ENCODE measurements at regions not wholly inside any gene's neighbourhood (a gene's known extent, or its start where the extent isn't known, plus 50 kb on each side); places are given as distances from the start of the nearest gene placed in this dataset.

DNA sequence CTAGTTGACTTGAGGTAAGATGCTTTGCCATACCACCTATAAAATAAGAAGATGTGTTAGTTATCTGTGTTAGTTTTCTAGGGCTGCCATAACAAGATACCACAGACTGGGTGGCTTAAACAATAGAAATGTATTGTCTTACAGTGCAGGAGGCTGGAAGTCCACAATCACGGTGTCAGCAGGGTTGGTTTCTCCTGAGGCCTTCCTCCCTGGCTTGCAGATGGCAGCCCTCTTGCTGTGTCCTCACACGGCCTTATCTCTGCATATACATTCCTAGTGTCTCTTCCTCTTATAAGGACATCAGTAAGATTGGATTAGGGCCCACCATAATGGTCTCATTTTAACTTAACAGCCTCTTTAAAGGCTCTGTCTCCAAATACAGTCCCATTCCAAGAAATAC is 192.1 kb downstream of the GATA3 start:
- TF ChIP-seq, protein P1, sequence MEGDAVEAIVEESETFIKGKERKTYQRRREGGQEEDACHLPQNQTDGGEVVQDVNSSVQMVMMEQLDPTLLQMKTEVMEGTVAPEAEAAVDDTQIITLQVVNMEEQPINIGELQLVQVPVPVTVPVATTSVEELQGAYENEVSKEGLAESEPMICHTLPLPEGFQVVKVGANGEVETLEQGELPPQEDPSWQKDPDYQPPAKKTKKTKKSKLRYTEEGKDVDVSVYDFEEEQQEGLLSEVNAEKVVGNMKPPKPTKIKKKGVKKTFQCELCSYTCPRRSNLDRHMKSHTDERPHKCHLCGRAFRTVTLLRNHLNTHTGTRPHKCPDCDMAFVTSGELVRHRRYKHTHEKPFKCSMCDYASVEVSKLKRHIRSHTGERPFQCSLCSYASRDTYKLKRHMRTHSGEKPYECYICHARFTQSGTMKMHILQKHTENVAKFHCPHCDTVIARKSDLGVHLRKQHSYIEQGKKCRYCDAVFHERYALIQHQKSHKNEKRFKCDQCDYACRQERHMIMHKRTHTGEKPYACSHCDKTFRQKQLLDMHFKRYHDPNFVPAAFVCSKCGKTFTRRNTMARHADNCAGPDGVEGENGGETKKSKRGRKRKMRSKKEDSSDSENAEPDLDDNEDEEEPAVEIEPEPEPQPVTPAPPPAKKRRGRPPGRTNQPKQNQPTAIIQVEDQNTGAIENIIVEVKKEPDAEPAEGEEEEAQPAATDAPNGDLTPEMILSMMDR (conservative IDR thresholded peaks at IDR 0.05; ENCODE audit: low read depth, low read length), result no peak
- TF ChIP-seq, protein P2, sequence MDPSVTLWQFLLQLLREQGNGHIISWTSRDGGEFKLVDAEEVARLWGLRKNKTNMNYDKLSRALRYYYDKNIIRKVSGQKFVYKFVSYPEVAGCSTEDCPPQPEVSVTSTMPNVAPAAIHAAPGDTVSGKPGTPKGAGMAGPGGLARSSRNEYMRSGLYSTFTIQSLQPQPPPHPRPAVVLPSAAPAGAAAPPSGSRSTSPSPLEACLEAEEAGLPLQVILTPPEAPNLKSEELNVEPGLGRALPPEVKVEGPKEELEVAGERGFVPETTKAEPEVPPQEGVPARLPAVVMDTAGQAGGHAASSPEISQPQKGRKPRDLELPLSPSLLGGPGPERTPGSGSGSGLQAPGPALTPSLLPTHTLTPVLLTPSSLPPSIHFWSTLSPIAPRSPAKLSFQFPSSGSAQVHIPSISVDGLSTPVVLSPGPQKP (IDR thresholded peaks at IDR 0.05; ENCODE audit: borderline replicate concordance, low read depth, low read length), result no peak
- TF ChIP-seq SMC3 (IDR thresholded peaks at IDR 0.05; ENCODE audit: low read depth, low read length) (no peak), CEBPB (IDR thresholded peaks at IDR 0.05; ENCODE audit: low read depth, low read length) (no peak)
- TF ChIP-seq, protein P3, sequence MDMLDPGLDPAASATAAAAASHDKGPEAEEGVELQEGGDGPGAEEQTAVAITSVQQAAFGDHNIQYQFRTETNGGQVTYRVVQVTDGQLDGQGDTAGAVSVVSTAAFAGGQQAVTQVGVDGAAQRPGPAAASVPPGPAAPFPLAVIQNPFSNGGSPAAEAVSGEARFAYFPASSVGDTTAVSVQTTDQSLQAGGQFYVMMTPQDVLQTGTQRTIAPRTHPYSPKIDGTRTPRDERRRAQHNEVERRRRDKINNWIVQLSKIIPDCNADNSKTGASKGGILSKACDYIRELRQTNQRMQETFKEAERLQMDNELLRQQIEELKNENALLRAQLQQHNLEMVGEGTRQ (IDR thresholded peaks at IDR 0.05; ENCODE audit: low read depth, low read length), result no peak

All from IMR-90 (cell line).